GM21423 (cell line): ENCODE measurements at regions not wholly inside any gene's neighbourhood (a gene's known extent, or its start where the extent isn't known, plus 50 kb on each side); places are given as distances from the start of the nearest gene placed in this dataset.
"Not testable (repeated sequence)": the region's sequence is repeated elsewhere in the genome, so short reads cannot be mapped to it uniquely, and the experiment has no call there.

Experiments
- ATAC-seq: cut with Tn5 transposase; IDR thresholded peaks from one replicate; pipeline ENCODE4 v1.9.1; 2021; ENCODE audit warnings: mild to moderate bottlenecking, moderate library complexity; ENCODE audit not compliant: unreplicated experiment

DNA sequence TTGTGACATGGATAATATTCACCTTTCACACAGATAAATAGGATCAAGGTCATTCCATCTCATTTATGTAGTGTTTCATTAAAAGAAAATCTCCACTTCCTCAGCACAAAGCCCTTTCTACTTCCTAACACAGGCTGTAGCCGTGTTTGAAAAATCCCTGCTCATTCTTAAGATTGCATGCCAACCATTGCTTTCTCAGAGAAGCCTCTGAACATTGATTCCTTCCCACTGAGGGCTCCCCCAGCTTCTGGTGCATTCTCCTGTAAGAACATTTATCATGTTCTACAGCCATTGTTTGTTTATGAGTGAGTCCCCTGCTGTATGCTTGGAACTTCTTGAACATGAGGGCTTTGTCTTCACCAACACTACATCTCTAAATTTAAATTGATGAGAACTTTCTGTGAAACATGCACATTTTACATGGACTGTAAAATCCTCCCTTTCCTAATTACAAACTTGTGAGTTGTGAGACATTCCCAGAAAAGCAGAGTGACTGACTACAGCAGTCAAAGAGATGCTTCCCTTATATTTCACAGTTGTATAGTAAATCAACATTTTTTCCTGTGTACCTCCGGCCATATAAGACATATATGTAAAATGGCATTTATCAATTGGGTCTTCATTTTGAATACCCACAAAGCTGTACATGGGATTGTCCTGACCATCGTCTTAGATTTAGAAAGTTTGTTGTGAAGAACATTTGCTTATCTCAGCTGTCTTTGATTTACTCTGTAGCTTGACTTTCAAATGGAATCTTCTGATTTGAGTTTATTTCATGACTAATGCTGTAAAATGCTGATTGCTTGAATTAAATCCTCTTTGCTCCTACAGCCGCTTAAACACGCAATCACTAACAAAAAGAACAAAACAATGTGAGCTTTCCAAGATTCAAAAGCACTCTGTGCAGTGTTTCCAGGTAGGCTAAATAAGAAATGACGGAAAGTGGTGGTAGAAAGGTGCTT, 600.5 kb upstream of the SLIT2 start:
- no peak for ATAC-seq

DNA sequence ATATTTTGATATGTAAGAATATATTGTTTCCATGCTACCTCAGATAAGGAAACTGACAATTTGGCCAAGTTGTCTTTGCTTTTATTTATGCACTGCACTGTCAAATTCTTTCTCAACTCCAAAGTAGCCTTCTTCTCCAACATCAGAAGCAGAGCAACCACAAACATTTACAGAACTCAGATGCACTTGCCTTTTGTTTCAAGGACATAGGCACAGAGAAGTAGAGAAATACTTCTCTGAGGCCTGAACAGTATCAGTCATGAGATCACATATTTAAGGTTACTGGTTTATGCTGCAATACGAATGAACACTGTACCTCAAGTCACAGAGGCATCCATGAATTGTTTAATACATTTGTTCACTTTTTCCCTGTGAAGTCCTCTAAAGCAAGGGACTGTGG, 606.1 kb upstream of the SLIT2 start:
- no peak for ATAC-seq

DNA sequence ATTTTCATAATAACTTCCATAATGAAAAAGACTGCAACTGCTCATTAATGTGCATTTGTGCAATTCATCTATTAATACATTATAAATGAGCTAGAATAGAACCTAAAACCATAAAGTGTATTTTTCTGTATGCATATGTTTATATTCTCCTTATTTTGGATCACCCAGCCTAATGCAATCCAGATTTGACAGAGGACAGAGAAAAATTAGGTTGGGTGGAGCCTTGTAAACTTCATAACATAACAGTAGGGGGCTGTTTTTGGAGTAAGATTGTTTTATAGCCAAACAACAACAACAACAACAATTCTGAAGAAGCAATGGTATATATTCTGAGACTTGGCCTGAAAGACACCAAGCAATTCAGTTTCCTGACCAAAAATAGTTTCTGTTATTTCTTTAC, 615.3 kb upstream of the SLIT2 start:
- ATAC-seq, result no peak

DNA sequence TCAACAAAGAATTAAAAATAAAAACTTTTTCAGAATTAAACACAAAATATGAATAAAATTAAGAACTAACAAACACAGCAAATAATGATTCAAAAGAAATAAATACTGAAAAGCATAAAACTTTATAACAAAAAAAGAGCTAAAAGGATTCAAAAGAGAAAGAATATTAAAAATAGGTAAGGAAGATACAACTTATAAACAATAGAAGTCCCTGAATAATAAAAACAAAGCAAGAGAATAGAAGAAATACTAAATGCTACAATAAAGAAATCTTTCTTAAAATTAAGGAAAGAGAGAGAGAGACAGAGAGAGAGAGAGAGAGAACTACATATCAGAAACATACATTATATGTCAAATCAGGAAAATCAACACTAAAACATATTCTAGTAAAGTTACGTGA, 619.9 kb upstream of the SLIT2 start:
- no peak for ATAC-seq

DNA sequence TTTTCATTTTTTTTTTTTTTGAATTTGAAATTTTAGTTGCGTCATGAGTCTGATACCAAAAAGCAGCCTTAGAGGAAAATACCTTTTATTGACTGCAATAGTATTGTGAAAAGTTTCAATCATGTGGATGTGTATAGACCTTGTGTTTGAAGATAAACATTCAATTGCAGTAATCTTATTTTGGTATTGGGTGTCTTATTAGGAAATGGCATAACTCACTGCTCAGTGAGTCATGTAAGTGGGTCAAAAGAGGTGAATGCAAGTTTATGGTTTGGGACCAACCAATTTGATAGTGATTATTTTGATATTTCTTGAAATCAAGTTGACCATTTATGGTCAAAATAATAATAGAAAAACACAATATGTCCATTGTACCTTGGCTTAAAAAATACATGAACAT, 627.8 kb upstream of the SLIT2 start:
- ATAC-seq, result no peak

DNA sequence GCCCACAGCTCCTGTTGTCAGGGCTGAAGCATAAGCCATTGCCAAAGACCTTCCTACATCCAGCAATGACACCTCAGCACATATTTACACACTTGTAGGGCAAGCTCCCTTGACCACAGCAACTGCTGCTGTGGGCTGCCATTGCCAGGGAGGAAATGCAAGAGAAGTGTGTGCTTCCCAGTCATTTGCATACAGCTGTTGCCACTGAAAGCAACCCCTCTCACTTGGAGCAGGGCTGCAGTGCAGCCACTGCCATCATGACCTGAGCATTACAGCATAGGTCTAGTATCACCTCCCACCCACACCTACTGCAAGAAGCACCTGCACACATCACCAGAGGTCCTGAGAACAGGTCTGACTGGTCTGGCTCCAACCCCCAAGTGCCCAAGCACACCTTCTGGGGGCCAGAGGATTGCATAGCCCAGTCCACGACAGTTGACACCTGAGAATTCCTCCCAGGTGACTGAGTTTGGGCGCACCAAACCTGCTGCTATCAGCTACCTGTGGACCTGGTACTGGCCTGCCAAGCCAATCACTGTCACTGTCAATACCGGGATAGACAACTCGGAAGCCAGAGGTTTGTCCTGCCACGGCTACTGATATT, 636.5 kb upstream of the SLIT2 start:
- no peak for ATAC-seq

DNA sequence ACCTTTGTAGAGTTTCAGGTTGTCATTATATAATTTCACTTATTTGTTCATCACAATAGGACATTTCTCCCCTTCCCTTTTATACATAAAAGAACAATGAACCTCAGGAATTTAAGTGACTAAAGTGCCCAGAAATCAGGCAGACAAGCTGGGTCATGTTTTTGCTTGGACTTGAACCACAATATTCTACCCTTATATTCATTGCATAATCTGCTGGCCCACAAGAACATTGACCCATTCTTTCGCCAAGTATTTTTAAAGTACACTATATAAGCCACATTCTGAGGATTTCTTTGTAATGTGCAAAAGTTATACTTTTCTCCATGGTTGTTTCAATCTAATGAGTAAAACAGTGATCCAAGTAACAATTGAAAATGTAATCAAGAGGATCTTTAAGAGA, 637.5 kb upstream of the SLIT2 start:
- ATAC-seq, result no peak

DNA sequence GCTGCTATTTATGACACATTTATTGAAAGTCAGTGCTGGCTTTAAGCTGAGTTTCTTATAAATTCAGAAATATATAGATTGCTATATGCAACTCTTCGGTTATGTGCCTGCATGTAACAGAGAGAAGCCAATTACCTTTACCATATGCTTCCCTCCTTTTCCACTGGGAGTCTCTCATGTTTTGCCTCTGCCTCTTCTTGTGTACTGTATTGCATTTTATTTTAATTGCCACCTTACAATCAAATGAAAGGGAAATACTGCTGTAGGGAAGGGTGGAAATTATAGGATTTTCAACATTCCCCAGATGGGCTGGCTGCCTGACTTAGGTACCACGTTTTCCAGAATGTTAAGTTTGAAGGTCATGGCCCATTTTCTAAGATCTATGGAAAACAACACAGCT, 655.4 kb upstream of the SLIT2 start:
- ATAC-seq, result no peak

DNA sequence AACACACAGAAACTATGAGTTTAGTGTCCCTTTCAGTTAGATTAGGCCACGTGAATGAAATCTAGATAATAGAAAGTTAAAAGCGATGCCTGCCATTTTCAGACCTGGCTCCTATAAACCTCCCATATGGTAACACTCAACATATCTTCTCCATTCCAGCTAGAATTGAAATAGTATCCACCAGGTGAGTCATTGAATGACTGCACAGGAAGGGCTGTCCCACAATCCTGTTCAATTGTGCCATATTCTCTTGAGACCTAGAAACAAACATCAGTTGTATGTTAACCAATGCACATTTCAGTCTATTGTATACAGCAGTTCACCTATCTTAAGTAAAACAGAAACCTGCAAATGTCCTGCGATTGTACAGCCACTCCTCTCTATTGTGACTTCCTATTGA, 659.3 kb upstream of the SLIT2 start:
- no peak for ATAC-seq

DNA sequence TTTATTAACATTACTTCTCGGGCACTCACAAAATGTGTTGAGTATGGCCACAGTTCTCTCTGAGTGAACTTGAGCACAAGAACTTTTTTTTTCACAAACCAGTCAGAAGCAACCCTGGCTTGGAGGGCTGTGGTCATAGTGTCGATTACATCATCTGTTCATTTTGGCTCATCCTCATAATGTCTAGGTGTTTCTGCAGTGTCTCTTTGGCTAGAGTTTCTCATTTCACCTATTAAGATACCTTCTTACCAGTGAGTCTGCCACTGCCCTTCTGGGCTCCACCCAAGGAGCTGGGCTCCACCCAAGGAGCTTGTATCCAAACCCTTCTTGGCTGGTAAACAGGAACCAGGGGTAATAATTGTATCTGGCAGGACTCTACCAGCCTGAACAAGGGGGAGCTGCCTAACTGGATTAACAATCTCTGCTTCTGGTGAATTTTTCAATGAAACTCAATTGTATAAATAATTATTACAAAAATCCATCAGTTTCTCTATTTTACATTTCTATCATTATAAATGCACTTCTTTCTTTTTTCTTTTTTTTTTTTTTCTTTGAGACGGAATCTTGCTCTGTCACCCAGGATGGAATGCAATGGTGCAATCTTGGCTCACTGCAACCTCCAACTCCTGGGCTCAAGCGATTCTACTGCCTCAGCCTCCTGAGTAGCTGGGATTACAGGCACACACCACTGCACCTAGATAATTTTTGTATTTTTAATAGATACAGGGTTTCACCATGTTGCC, 667.7 kb upstream of the SLIT2 start:
- no peak for ATAC-seq

DNA sequence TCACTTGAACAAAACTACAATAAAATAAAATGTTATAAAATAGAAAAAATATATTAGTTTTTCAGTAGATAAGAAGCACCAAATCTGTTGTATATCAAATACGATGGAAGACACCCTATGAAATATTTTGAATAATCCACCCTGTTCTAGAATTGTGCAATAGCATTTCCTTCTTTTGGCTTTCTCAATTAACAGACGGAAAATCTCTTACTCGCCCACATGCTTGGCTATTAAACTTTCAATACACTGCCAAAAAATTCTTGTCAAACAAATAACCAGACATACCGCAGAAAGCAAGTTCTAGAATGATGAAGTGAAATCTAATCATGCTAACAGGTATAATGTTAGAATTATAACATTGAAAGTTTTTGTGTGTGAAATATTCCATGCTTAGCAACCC, 671.6 kb upstream of the SLIT2 start:
- no peak for ATAC-seq

DNA sequence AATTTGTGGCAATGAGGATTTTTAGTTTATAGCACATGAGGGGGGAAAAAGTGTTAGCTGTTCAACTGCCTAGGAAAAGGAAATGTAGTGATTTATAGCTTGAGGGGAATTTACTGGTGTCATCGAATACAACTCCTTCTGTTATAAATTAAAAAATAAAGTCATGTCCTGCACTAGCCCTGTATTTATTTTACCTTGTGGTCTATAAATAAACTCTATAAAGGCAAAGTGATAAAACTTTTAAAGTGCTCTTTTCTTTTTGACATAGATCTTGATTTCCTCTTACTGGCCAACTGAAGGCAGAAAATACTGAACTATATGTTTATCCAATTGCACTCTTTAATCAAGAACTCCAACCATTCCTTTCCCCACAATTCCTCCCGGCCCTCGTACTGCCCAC, 672.1 kb upstream of the SLIT2 start:
- ATAC-seq, result no peak

DNA sequence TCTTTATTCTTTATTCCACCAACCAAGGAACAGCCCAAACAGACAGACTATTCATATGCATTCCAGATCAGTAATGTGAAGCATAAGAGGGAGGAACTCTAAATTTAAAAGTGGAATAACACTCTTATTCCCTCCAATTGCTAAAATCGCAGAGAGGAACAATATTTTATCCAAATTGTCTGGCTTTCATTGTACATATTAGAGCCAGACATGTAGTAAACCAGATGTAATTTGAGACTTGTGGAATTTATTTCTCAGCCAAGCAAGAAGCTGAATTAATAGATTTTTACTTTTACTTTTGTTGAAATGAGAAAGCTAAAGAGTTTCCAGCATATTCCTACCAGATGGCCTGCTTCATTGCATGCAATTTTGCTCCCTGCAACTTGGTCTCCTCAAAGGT, 674.6 kb upstream of the SLIT2 start:
- no peak for ATAC-seq

DNA sequence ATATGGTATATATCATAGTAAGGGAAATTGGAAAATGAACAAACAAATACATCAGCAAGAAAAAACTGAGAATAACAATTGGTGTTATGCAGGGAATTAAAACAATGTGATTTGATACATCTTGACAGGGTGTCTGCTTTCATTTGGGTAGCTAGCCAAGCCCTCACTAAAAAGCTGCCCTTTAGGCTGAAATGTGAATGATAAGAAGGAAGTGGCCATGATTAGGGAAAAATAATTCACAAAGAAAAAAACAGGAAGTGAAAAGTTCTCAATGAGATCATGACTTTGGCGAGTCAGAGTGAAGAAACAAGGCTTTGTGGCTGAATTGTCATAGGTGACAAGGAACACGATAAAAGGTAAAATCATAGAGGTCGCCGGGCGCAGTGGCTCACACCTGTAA, 675.8 kb upstream of the SLIT2 start:
- ATAC-seq, result no peak

DNA sequence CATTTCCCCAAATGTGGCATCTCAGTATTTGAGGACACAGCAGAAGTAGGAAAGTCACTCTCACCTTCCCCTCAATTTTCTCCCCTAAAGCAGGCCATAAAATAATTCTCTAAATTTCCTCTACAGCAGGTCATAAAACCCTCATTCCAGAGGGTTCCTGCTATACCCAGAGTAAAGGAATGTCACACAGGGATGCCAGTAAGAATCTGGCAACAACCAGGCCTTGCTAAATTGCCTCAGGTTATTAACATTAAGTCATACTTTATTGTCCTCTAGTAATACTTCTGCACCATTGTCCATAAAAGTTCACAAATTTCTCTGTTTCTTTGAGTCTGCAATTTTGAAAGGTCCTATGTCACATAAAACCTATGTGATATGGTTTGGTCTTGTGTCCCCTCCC, 685.7 kb upstream of the SLIT2 start:
- no peak for ATAC-seq

DNA sequence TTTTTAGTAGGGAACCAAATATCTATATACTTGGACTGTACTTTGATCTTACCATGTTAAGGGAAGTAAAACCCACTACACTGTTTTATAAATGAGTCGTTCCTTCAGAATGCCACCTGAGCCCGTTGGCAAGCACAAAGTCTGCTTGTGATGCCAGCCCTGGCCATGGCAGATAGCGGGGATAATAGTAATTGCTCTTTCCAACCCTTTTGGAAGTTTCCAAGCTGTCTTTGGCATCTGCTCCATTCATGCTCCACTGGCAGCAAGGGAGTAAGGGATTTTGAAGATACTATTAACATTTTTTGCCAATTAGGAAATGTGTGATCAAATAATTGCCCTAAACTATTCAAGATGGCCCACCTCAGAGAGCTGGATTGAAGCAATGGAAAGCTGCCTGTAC, 689.2 kb upstream of the SLIT2 start:
- no peak for ATAC-seq

DNA sequence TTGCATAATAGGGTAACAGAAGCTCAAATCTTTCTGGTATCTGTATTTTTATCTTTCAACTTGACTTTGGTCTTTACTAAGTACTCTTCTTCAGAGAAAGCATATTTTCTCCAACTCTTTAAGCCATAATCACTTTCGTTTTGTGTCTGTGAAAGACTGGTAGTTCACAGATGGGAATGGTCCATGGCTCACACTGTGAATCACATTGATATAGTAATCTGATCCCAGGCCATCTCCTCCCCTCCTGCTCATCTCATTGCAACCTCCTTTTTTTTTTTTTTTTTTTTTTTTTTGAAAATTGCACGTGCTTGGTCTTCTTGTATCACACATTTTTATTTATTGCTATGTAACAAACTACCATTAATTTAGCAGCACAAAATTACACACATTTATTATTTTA, 694.5 kb upstream of the SLIT2 start:
- no peak for ATAC-seq

DNA sequence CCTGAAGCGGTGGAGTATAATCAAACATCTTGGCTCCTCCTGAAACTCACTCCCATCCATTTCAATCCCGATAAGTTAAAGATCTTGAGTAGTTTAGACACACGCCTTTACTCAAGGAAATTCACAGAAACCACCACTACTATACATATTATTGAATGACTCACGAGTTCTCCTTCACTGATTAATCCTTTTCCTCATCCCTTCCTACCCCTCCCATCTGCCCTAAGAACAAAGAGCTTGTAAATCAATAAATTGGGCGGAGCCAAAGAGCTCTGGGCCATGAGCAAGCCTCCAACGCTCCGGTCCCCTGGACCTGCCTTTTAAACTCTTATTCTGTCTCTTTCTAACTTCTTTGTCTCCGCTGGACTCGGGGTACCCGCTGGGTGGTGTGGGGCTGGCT, 695.4 kb upstream of the SLIT2 start:
- not testable (repeated sequence) for ATAC-seq

DNA sequence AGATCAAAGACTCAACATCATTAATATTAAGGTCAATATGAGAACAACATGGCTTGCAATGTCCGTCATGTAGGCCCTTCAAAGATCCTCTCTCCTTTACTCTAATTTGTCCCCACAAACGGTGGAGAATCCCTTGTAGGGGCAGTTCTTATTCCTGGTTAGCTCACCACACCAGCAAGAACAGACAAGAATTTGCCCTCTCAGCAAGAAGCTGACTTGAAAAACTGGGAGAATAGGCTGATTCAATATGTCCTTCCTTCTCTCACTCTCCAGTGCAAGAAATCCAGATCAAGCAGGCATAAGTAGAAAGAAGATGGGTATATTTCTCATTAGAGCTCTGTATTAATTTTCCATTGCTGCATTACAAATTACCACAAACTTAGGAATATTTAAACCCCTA, 704.2 kb upstream of the SLIT2 start:
- ATAC-seq, result no peak

DNA sequence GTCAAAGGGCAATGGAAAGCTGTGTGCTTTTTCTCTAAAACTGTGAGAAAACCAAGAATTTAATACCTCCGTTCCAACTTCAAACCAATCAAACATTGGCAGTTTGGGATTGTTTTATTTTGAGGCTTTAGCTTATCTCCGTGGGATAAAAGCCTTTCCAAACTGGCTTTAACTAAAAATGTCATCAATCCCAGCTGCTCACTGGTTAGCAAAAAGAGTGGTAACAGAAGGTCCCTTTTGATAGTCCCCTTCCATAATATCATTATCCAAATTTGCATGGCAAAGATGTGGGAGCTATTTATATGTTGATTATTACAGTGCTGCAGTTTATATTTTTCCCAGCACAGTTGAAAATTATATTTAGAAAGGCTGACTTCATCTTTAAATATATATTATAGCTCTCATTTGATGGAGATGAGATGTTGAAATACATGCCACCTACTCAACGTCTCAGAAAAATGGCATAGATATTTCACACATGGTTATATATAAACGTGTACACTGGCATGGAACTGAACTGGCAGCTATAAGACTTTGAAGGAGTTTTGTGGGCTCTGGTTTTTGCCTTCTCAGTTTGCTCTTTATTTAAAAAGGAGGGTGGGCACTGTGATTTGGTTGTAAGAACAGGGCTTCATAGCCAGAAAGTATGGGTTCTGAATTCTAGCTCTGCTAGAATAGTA, 707.1 kb upstream of the SLIT2 start:
- no peak for ATAC-seq

DNA sequence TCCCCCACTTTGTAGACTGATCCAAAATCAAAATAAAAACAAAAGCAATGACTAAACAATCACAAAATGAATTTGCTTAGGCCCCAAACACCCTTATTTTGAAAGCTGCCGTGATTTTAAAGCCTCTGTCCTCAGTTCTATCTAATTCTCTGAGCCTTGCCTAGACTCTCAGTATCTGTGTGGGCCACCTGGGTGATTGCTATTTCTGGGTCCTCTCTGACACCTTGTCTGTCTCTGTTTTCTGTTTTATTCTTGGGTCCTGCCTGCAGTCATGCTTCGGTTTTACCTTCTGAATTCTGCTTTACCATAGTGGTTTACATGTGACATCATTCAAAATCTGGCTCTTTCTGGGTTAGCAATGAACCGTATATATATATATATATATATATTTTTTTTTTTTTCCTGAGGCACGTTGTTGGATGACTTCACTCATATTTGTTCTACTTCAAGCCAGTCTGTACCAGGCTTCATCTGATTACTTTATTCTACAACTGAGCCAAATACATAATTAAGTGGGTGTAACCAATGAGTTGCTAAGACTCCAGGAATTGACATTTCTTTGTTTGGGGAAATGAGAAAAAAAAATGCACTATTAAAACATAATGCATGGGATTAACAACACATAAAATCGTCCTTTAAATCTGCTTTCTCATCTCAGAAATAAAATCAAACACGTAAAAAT, 710.7 kb upstream of the SLIT2 start:
- ATAC-seq, result no peak
